GM21825 (cell line): ENCODE measurements at regions not wholly inside any gene's neighbourhood (a gene's known extent, or its start where the extent isn't known, plus 50 kb on each side); places are given as distances from the start of the nearest gene placed in this dataset.

Experiments
- ATAC-seq: cut with Tn5 transposase; IDR thresholded peaks from one replicate; pipeline ENCODE4 v1.9.1; 2021; ENCODE audit warnings: mild to moderate bottlenecking, moderate library complexity; ENCODE audit not compliant: unreplicated experiment

DNA sequence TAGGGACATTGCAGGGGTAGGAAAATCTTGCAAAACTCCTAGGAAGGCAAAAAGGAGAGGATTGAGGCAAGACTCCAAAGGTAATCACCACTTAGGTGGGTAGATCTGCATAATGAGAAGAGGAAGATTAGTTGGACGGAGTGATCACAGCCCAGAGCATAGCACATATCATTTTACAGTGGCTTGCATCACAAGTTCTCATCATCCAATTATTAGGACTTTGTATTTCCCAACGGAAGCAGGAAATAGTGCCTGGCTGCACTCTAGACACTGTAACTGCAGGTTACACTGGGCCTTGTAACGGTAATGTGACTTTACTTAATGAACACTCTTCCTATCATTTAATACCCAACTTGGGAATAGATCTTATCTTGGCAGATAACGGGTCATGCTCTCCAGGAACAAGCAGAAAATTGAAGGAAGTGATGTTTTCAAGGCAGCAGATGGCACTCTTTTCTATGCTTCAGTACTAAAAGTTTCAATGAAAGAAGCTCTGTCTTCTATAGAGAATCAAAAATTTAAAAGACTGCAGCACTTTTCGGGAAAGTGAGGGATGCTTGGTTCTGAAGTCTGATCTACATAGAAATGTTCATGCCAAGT lies 101.9 kb upstream of the KCNMB2 start:
- no peak for ATAC-seq

DNA sequence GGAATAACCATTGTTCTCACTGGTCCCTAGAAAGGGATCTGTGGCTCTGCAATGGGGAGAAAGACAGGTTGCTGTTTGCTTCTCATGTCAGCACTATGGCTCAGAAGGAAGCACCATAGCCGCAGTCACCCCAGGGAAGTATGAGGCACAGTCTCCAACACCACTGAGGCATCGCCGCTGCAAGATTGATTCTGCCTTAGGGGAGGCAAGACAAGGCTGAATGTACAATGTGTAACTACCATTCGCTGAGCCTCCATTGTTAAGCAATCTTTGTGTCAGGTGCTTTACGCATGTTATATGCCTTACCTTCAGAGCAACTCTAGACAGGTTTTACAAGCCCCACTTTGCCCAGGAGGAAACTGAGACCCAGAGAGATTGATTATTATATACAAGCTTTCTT lies 100.7 kb upstream of the KCNMB2 start:
- no peak for ATAC-seq

DNA sequence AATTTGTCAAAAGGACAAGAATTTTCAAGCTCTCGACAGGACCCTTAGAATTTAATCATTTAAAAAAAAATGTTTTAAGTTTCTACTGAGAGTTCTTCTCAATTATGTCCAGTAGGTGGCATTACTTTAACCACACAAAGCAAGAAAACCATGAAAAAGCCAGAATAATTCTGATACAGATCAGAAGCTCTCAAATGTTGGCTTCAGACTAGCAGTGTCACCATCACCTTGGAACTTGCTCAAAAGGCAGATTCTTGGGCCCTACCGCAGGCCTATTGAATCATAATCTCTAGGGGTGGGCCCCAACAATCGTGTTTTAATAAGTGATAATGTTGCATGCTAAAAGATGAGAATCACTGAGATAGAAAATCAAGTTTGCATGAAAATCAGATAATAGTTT lies 99.5 kb upstream of the KCNMB2 start:
- ATAC-seq, result no peak

DNA sequence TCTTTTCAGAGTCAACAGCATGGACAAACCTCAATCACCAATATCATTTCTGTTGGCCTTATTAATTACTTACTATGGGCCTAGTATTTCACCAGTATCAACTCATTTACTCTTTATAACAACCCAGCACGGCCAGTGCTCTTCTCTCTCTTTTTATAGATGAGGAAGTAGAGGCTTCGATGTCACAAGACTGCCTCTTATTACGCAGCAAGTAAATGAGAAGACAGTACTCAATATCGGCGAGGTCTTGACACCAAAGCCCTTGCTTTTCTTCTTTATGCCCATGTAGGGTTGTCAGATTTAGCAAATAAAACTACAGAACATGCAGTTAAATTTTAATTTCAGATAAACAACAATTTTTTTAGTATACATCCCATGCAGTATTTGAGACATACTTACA lies 99.0 kb upstream of the KCNMB2 start:
- ATAC-seq, result no peak

DNA sequence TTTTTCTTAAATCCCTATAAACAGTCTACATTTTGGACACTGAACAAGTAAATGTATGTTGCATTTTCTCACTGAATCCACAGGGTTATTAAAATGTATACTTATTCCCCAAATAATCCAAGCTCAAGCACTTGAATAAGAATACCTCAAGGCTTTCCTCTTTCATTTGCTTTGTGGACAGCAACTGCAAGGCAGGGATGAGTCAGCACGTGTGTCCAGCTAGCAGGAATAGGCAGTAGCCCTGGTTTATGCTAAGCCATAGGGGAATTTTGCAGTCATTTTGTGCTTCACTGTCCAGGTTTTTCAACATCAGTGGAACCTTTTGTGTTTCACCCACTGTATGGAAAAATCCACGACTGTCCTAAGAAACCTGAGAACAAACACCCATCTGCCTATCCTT lies 96.7 kb upstream of the KCNMB2 start:
- no peak for ATAC-seq

DNA sequence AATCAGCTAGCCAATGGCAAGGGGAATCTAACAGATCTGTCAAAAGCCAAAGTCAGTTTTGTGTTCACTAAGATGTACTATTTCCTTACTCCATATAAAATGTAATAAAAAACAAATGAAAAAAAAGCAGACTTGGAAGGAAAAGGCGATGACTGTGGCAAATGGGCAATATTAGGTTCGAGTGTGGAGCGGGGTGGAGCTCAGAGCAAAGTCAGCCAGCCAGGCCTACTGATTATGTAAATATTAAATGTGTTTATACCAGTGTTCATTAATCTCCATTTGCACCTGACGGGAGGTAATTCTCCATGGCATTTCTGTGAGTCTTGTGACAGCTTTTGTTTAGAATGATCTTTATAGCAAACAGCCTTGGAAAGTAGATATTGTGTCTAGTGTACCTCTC lies 96.2 kb upstream of the KCNMB2 start:
- no peak for ATAC-seq

DNA sequence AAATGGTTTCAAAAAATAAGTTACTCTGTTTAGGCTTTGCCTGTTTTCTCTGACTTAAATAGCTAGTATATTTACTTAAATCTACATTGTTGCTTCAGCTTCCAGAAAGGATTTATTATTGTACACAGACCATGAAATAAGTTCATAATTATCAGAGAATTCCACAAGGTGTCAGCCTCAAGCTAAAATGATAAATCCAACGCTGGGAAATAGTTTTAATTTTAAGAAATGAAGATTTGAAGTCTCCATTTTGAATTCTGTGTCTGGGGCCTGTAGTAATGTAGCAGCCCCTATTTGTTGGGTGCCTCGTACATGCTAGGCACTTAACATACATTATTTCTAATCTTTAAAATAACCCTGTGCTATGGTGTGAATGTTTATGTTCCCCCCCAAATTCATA lies 92.6 kb upstream of the KCNMB2 start:
- ATAC-seq, result no peak

DNA sequence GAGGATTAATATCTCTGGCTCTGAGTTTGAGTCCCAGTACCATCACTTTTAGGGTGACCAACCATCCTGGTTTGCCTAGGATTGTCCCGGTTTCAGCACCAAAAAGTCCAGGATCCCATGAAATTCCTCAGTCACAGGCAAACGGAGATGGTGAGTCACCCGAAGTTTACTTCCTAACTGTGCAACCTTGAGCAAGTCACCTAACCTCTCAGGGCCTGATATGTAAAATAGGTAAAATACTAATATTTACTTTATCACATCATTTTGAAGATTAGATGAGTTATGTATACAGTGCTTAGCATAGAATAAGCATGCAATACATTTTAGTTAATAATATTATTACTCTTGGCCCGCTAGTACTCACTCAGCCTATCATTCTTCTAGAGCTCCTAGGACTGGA lies 91.1 kb upstream of the KCNMB2 start:
- no peak for ATAC-seq

DNA sequence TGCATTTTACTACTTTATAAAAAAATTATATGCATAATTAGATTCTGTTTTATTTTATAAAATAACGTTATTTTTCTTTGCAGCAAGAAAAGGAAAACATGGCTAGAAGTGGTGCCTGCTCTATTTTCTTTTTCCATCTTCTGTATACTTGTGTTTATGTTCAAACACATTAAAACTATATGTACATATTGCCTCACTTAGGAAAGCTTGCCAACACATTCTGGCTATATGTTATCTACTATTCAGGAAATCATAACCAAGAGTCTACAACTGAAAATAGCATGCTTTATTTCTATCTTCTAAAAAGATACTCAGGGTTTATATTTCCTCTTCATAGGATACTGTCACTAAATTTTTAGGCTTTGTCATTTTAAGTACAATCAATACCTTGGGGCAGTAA lies 90.2 kb upstream of the KCNMB2 start:
- no peak for ATAC-seq

DNA sequence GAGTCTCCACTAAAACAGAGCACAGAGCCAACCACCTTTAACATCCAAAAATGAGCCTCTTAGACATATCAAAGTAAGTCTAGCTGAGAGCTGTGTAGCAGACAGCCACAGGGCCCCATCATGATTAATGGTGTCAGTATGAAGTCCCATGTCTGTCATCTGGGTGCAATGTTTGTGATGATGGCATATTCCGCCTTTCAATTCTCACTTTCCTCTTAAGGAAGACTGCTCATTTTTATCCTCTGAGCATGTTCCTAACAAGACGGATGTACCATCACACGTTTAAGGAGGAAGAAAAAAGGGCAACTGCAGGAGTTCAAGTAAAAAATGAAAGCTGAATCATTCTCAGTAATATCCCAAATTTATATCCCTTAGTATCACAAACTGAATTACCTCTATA lies 85.8 kb upstream of the KCNMB2 start:
- ATAC-seq, result no peak

DNA sequence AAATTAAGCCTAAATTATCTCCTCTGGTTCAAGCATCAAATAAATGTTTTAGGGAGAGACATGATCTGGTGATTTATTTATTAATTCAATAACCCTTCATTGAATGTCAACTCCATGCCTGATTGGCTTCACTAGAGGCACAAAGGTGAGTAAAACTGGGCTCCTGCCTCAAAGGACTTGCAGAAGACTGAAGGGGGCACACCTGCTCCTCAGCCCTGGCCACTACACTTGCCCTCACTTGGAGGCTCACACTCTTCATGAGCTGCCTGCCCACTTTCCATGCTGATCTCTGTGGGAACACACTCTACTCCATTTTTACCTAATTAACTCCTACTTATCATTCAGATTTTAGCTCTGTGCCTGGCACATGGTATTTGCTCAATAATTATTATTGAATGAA lies 84.4 kb upstream of the KCNMB2 start:
- ATAC-seq, result no peak

DNA sequence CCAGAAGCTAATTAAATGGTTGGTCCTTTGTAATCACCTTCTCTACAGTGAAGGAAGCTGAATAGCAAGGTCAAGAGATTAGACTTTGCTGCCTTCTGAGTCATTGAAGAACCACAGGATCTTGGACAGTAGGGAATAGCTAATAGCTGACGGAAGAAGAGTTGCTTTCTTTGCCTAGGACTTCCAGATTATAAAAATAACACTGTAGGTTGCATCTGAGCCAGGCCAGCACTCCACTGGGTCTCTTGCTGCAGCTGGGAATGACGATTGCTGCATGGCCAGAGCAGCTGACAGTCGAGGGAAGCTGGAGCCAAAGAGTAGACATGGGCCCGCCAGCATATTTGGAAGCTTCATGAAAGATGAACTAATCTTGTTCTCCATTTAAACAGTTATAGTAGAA lies 81.5 kb upstream of the KCNMB2 start:
- no peak for ATAC-seq

DNA sequence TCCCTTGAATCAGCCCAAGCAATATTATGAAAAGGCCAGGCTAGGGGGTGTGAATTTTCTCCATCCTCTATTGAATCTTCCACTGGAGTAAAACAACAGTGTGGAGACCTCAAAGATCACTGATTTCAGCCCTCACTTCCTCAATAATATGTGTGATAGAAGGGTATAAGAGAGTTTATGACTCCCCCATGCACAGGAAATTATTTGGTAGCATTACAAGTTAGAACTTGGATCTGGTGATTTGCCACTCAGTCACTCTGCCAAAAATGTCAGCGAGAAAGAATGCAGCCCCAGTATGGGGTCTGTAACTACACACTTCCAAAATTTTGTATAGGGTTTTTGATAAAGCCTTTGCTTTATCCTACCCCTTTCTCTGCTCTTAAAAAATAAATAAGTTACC lies 81.0 kb upstream of the KCNMB2 start:
- no peak for ATAC-seq

DNA sequence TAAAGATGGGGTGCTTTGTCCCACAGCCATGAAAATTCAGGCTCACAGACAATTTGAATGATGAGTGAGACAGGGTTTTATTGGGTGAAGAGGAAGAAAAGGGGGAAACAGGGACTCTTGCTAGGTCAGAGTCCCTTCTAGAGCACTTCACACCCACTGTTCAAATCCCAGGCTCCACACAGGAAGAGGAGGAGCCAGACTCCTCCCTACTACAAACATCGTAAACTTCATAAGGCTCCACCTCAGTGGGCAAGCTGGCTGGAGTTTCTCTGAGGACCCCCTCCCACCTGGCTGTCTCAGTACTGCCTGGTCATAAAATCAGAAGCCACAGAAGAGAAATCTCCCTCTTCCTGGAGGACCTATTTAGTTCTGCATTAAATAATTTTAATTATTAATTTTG lies 80.3 kb upstream of the KCNMB2 start:
- ATAC-seq, result no peak

DNA sequence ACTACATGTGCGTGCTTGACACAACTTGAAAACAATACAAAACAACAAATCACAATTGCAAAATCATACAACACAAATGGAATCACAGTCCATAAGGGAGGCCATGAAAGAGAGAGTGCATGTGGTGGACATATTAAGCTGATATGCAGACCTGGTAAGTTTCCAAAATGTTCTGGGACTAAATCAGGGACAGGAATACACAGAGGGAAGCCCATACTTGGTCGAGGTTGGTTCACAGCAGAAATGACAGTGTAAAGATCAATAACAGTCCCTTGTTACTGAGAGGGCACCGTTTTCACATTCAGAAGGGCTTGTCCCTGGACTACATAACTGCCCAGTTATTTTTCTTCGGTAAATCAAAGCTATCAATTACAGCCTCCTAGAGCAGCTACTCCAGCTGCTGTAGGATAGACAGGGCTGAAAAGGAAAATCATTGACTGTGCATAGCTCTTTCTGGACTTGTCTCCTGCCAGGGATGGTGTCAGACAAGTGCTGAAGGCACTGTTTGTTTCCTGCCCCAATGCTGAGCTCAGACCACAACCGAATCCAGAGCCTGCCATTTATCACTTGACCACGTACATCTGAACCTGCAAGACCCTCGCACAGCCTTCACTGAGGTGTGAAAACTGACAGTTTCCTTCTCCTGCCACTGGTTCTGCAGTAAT lies 79.5 kb upstream of the KCNMB2 start:
- no peak for ATAC-seq

DNA sequence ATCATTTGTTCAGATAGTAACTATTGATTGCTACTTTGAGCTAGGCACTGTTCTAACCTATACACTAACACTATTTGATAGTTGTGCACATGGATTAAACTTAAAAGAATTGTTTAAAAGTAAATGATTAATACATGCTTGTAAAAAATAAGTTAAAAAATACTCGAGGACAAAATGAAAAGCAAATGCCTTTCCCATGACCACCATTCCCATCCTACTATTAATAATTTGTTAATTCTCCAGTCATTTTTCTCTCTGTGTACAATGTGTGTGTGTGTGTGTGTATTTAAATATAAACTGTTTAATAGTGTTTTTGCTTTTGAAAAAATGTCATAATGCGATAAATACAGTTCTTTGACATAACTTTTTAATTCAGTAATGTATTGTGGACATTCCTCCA lies 78.7 kb upstream of the KCNMB2 start:
- no peak for ATAC-seq

DNA sequence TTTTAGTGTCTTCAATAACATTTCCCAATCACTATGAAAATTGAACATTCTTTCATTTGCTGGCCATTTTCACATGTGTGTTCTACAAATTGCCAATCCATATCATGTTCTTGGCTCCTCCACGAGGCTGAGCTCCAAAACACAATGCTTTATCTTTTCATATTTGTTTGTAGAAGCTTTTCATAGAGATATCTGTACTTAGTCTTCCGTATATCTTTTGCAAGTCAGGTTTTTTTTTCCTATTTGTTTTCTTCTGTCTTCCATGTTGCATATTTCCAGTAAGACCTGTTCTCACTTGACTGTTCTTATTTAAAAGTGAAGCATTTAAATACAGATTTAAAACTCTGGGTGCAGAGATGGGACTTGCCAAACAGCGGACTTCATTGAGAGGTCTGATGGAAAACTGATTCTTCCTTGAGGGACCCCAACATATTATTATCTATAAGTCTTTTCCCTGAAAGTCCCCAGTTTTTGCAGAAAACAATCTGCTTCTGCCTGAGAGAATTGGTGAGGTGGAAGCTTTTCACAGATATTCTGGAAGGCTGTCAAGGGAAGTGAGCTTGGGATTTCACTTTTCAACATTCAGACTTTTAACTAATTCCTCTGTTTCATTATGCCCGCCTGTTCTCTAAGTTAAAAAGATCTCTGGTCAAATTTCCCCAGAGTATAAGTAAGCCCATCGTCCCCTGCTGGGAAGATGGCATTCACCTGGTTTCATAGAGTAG lies 77.8 kb upstream of the KCNMB2 start:
- no peak for ATAC-seq

DNA sequence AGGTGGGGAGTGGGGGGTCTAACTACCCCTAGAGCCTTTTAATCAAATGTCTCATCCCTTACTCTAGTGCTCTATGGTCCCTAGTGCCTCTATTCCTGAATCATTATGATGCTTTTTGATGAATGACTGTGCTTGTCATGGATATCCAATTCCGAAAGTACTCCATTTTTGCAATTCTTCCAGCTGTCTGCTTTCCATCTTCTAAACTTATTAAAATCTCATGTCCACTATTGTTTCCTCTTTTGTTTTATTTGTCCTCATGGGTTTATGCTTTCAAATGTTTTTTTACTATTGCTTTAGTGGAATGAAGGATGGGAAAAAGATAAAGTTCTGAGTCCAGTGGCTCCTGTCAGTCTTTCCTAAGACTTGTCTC lies 77.2 kb upstream of the KCNMB2 start:
- no peak for ATAC-seq

DNA sequence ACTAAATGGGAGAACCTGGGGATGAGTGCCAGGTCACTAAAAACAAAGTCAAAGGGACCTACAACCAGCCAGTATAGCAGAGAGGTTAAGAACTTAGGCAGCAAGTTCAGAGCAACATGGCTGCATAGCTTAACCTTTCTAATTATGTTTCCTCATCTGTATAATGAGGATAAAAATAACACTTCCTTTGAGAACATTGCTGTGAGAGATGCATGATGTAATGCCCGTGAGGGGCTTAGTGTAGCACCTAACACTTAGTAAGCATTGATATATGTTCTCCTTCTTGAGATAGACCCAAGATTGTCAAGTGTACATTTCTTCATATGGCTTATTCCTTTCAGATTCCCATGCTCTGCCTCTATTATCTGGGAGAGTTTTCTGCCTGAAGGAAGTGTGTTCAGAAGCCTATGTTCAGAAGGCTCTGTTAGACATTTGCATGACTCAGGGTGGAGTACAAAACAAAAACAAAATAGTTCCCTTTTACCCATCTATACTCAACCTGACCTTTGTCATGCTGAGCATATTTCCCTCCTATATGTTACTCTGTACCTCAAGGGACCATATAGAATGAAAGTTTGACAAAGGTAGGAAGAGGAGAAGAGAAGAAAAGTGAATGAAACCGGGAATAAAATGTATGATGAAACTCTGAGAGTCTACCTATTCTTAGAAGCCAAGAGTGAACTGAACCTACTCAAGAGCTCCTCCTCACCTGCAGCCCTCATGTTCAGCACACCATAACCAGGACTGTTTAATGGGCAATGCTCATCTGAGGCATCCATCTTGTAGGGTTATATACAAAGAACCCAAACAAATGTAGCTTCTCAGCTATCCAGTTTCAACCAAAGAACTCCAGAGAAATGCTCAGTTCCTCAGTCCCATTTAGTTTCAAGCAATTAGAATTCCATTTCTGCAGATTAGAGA lies 70.7 kb upstream of the KCNMB2 start:
- ATAC-seq, result no peak

DNA sequence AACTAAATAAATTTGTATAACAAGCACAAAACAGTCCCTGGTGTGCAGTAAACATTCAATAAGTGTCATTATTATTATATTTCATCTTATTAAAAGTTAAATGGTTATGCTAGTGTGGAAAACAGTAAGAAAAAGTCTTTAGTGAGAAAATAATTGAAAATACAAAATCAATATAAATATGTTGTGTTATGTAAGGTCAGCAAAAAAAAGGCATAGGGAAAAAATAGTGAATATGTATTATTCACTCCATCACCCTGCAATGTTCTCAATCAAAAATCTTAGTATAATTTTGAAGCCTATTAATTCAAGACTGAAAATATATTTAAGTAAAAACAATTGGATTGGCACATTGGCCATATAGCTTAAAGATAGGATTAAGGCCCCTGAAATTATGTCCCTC lies 63.3 kb upstream of the KCNMB2 start:
- ATAC-seq, result no peak

DNA sequence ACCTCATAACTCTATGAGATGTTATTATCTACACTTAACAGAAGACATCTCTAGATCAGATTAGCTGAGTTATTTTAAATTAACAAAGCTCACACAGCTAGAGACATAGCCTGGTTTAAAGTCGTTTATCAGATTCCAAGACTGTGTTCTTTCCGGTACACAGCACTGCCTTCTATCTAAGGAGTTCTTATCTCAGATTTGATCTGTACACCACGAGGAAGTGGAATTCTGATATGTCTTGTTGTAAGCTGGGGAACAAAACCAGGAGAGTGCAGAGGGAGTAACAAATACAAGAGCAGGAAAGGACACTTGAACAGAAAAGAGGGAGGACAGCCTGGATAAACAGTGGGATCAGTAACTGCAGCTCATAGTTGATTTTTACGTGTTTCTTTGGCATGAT lies 61.7 kb upstream of the KCNMB2 start:
- no peak for ATAC-seq

DNA sequence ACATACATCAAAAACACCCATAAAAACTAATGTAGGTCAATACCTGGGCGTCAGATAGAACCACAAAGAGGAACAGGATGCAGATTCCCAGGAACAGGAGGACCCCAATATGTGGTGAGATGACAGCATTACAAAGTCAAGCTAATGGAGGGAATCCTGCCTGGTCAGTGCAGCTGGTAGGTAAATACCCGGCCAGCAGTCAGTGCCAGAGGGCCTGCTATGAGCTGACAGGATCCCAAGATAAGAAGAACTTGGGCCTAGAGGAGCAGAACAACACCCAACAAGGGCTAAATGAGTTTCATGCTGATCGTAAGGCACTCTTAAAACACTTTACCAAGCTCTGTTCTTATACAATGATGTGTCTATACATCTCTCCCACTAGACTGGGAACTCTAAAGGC lies 61.2 kb upstream of the KCNMB2 start:
- no peak for ATAC-seq
